ENCODE measurements at regions not wholly inside any gene's neighbourhood (a gene's known extent, or its start where the extent isn't known, plus 50 kb on each side); places are given as distances from the start of the nearest gene placed in this dataset.

DNA sequence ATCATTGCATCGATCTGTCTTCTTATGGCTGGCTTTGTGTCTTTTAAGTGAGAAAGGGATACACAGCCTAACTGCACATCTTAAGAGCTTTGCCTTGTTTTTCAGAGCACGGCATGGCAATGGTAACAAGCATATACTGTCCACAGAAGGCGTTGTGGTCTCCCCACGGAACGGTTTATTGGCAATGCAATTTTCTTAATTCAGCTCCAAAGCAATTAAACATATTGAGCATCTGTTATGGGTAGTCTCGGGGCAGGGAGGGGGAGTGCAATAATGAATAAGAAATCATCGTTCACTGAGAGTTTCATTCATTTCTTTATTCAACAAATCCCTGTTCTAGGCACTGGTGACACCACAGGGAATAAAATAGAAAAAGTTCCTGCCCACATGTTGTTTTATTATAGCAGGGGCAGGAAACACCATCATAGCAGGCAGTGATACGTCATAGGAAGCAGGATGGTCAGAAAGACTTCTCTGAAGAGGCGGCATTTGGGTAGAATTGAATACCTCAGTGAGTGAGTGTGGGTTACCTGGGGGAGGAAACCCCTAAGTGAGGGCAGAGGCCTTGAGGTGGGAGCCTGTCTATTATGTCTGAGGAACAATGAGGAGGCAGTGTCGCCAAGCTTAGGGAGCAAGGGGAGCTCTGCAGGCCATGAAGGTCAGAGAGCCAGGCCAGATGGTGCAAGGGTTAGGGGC lies 185.7 kb upstream of the KL start:
- TF ChIP-seq, protein P1, sequence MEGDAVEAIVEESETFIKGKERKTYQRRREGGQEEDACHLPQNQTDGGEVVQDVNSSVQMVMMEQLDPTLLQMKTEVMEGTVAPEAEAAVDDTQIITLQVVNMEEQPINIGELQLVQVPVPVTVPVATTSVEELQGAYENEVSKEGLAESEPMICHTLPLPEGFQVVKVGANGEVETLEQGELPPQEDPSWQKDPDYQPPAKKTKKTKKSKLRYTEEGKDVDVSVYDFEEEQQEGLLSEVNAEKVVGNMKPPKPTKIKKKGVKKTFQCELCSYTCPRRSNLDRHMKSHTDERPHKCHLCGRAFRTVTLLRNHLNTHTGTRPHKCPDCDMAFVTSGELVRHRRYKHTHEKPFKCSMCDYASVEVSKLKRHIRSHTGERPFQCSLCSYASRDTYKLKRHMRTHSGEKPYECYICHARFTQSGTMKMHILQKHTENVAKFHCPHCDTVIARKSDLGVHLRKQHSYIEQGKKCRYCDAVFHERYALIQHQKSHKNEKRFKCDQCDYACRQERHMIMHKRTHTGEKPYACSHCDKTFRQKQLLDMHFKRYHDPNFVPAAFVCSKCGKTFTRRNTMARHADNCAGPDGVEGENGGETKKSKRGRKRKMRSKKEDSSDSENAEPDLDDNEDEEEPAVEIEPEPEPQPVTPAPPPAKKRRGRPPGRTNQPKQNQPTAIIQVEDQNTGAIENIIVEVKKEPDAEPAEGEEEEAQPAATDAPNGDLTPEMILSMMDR (conservative IDR thresholded peaks at IDR 0.05): no peak
- TF ChIP-seq EZH2 (IDR thresholded peaks at IDR 0.05; ENCODE audit: low read depth): no peak
